ENCODE measurements at regions not wholly inside any gene's neighbourhood (a gene's known extent, or its start where the extent isn't known, plus 50 kb on each side); places are given as distances from the start of the nearest gene placed in this dataset.

DNA sequence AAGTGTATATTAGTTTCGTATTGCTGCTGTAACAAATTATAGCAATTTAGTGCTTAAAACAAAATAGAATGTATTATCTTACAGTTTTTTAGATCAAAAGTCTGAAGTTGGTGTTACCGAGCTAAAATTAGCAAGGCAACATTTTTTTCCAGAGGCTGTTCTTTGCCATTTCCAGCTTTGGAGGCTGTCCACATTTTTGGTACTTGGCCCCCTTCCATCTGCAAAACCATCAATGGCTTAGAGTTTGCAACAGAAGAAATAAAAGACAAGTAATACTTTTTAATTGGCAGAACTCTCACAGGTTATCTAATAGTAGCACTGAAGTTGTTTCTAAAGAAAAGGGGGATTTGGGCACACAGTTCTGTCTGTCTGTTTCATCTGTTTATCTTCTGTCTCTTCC, 1248.5 kb downstream of the ROBO1 start:
- no peak for DNase-seq (ENCODE audit: low read depth, low spot score)
- FAIRE-seq, result no peak
- no peak overlapping the region for H3K9ac ChIP-seq (ENCODE audit: control insufficient read depth, extremely low read depth, insufficient read depth, low read length)

DNA sequence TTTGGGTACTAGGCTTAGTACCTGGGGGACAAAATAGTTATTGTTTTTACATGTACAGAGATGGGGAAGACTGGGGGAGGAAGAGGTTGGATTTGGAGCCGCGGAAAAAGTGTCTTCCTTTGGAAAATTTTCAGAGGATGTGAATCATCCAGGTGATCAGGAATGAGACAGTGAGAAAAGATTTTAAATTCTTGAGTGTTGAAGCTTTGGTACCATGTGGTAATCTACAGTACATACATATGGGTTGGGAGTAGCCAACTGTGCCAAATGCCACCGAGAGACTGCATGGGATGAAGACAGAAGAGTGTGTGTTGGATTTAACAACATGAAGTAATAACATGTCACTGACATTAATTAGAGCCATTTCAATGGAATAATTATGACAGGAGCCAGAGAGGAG, 1238.2 kb downstream of the ROBO1 start:
- no peaks in the 10 kb centered on the region for H3K9me1 ChIP-seq (ENCODE audit: control insufficient read depth, extremely low read depth, insufficient read depth, low read length)
- H3K36me3 ChIP-seq (ENCODE audit: control insufficient read depth in 2 of 2, extremely low read depth in 1 of 2, insufficient read depth in 2 of 2, low read length in 2 of 2), result no peaks in the 10 kb centered on the region
- H3K4me1 ChIP-seq (ENCODE audit: control insufficient read depth, extremely low read depth, insufficient read depth, low read length), result peaks cover 7% of the 10 kb centered on the region
- no peaks in the 10 kb centered on the region for H3K79me2 ChIP-seq (ENCODE audit: control insufficient read depth, insufficient read depth, low read length)
- no peak overlapping the region for H3K4me3 ChIP-seq (ENCODE audit: control insufficient read depth in 2 of 3, extremely low read depth in 1 of 3, insufficient read depth in 2 of 3, low read depth in 1 of 3, low read length in 3 of 3)
- dilution Hi-C loops (cut with MboI; ENCODE audit: extremely low pct_ligation_motif_present, low sequenced_read_pairs), result no loop called here
- peak; percentile 74 for FAIRE-seq
- H3K4me2 ChIP-seq (ENCODE audit: control insufficient read depth, extremely low read depth, insufficient read depth, low read depth, low read length), result peak overlapping the region; percentile 27
- DNase-seq (ENCODE audit: low read depth, low spot score), result no peak
- H3K27me3 ChIP-seq (ENCODE audit: control insufficient read depth, extremely low read depth, insufficient read depth, low read length), result no peaks in the 10 kb centered on the region
- TF ChIP-seq CTCF (optimal IDR thresholded peaks at IDR 0.05 in 1 of 3, IDR thresholded peaks at IDR 0.05 in 1 of 3, conservative IDR thresholded peaks at IDR 0.05 in 1 of 3; ENCODE audit: extremely low read depth in 1 of 3, insufficient read depth in 2 of 3, low read length in 3 of 3), result no peak
- TF ChIP-seq EZH2 (IDR thresholded peaks at IDR 0.05; ENCODE audit: low read length), result no peak
- H2AFZ ChIP-seq (ENCODE audit: control insufficient read depth, low read length), result peak overlapping the region; percentile 49
- no peaks in the 10 kb centered on the region for H3K9me3 ChIP-seq (ENCODE audit: control insufficient read depth, low read depth, low read length)
- H3K9ac ChIP-seq (ENCODE audit: control insufficient read depth, extremely low read depth, insufficient read depth, low read length), result no peak overlapping the region
- no peak overlapping the region for H3K27ac ChIP-seq (ENCODE audit: control insufficient read depth, insufficient read depth, low read length)
- no peaks in the 10 kb centered on the region for H4K20me1 ChIP-seq (ENCODE audit: control insufficient read depth, extremely low read depth, insufficient read depth, low read length)

More for the DNA sequence above, 1248.5 kb downstream of the ROBO1 start:
- Histone ChIP-seq H3K9me1 (ENCODE audit: control insufficient read depth, extremely low read depth, insufficient read depth, low read length) (no peaks in the 10 kb centered on the region), H3K27me3 (ENCODE audit: control insufficient read depth, extremely low read depth, insufficient read depth, low read length) (no peaks in the 10 kb centered on the region), H3K4me2 (ENCODE audit: control insufficient read depth, extremely low read depth, insufficient read depth, low read depth, low read length) (no peak overlapping the region), H3K9me3 (ENCODE audit: control insufficient read depth, low read depth, low read length) (no peaks in the 10 kb centered on the region), H3K79me2 (ENCODE audit: control insufficient read depth, insufficient read depth, low read length) (no peaks in the 10 kb centered on the region), H3K4me3 (ENCODE audit: control insufficient read depth in 2 of 3, extremely low read depth in 1 of 3, insufficient read depth in 2 of 3, low read depth in 1 of 3, low read length in 3 of 3) (no peak overlapping the region), H2AFZ (ENCODE audit: control insufficient read depth, low read length) (no peak overlapping the region), H4K20me1 (ENCODE audit: control insufficient read depth, extremely low read depth, insufficient read depth, low read length) (no peaks in the 10 kb centered on the region), H3K4me1 (ENCODE audit: control insufficient read depth, extremely low read depth, insufficient read depth, low read length) (no peaks in the 10 kb centered on the region), H3K36me3 (ENCODE audit: control insufficient read depth in 2 of 2, extremely low read depth in 1 of 2, insufficient read depth in 2 of 2, low read length in 2 of 2) (no peaks in the 10 kb centered on the region), H3K27ac (ENCODE audit: control insufficient read depth, insufficient read depth, low read length) (no peak overlapping the region)
- TF ChIP-seq EZH2 (IDR thresholded peaks at IDR 0.05; ENCODE audit: low read length), result no peak
- no peak for TF ChIP-seq CTCF (optimal IDR thresholded peaks at IDR 0.05 in 1 of 3, IDR thresholded peaks at IDR 0.05 in 1 of 3, conservative IDR thresholded peaks at IDR 0.05 in 1 of 3; ENCODE audit: extremely low read depth in 1 of 3, insufficient read depth in 2 of 3, low read length in 3 of 3)
- dilution Hi-C loops (cut with MboI; ENCODE audit: extremely low pct_ligation_motif_present, low sequenced_read_pairs), result no loop called here

Data from keratinocyte (primary cell).